ENCODE measurements at regions not wholly inside any gene's neighbourhood (a gene's known extent, or its start where the extent isn't known, plus 50 kb on each side); places are given as distances from the start of the nearest gene placed in this dataset.

- H3K36me3 ChIP-seq = no peaks in the 10 kb centered on the region
- no peak overlapping the region for H3K4me3 ChIP-seq
- no peak overlapping the region for H3K27ac ChIP-seq
- H3K9me3 ChIP-seq (ENCODE audit: low read depth) = no peaks in the 10 kb centered on the region
- no peaks in the 10 kb centered on the region for H3K27me3 ChIP-seq
- DNase-seq (ENCODE audit: low read depth in 1 of 2, low spot score in 1 of 2) = no peak
- TF ChIP-seq CTCF (IDR thresholded peaks at IDR 0.05; ENCODE audit: low read depth, low read length) = no peak
- H3K4me1 ChIP-seq (ENCODE audit: low read depth) = no peaks in the 10 kb centered on the region
Observed at GRCh38 chrY:15996014-15996413, 1471.7 kb downstream of the NLGN4Y start.

- Histone ChIP-seq H3K4me3 (no peak overlapping the region), H3K9me3 (ENCODE audit: low read depth) (no peaks in the 10 kb centered on the region), H3K27ac (no peak overlapping the region), H3K36me3 (no peaks in the 10 kb centered on the region), H3K27me3 (no peaks in the 10 kb centered on the region), H3K4me1 (ENCODE audit: low read depth) (no peaks in the 10 kb centered on the region)
- no peak for TF ChIP-seq CTCF (IDR thresholded peaks at IDR 0.05; ENCODE audit: low read depth, low read length)
- DNase-seq (ENCODE audit: low read depth in 1 of 2, low spot score in 1 of 2) = no peak
Observed at GRCh38 chrY:16000751-16001150, 1476.4 kb downstream of the NLGN4Y start.

GRCh38 chrY:16001896-16002295 is 1477.6 kb downstream of the NLGN4Y start:
- no peak for DNase-seq (ENCODE audit: low read depth in 1 of 2, low spot score in 1 of 2)
- H3K36me3 ChIP-seq = no peaks in the 10 kb centered on the region

GRCh38 chrY:16051908-16052643 is 1527.7 kb downstream of the NLGN4Y start:
- no peaks in the 10 kb centered on the region for H3K27me3 ChIP-seq
- H3K36me3 ChIP-seq = no peaks in the 10 kb centered on the region
- DNase-seq (ENCODE audit: low read depth in 1 of 2, low spot score in 1 of 2) = no peak
- no peak overlapping the region for H3K27ac ChIP-seq
- TF ChIP-seq CTCF (IDR thresholded peaks at IDR 0.05; ENCODE audit: low read depth, low read length) = no peak
- no peaks in the 10 kb centered on the region for H3K4me1 ChIP-seq (ENCODE audit: low read depth)
- H3K4me3 ChIP-seq = no peak overlapping the region
- H3K9me3 ChIP-seq (ENCODE audit: low read depth) = no peaks in the 10 kb centered on the region

More at GRCh38 chrY:16001896-16002295, 1477.6 kb downstream of the NLGN4Y start:
- H3K4me1 ChIP-seq (ENCODE audit: low read depth) = no peaks in the 10 kb centered on the region
- H3K27ac ChIP-seq = no peak overlapping the region
- H3K27me3 ChIP-seq = no peaks in the 10 kb centered on the region
- no peak for TF ChIP-seq CTCF (IDR thresholded peaks at IDR 0.05; ENCODE audit: low read depth, low read length)
- no peaks in the 10 kb centered on the region for H3K9me3 ChIP-seq (ENCODE audit: low read depth)
- no peak overlapping the region for H3K4me3 ChIP-seq

GRCh38 chrY:16060141-16060540 is 1535.8 kb downstream of the NLGN4Y start:
- H3K4me3 ChIP-seq = no peak overlapping the region
- DNase-seq (ENCODE audit: low read depth in 1 of 2, low spot score in 1 of 2) = no peak
- no peaks in the 10 kb centered on the region for H3K27me3 ChIP-seq
- H3K36me3 ChIP-seq = no peaks in the 10 kb centered on the region
- H3K9me3 ChIP-seq (ENCODE audit: low read depth) = no peaks in the 10 kb centered on the region
- TF ChIP-seq CTCF (IDR thresholded peaks at IDR 0.05; ENCODE audit: low read depth, low read length) = no peak
- no peaks in the 10 kb centered on the region for H3K4me1 ChIP-seq (ENCODE audit: low read depth)
- H3K27ac ChIP-seq = no peak overlapping the region
